Astrocyte of the spinal cord (primary cell): ENCODE measurements at regions not wholly inside any gene's neighbourhood (a gene's known extent, or its start where the extent isn't known, plus 50 kb on each side); places are given as distances from the start of the nearest gene placed in this dataset.
A peak's percentile ranks its signal among the peaks of the same experiment; 100 is the strongest.

Experiments used
- DNase-seq: peaks from one replicate; pipeline ENCODE4 v3.0.0; 2011; ENCODE audit warnings: low read depth, low spot score
- H3K4me3 ChIP-seq: 2 replicates; pipeline ENCODE4 v1.5.1; 2011; ENCODE audit warnings: low read depth, mild to moderate bottlenecking, low read length, moderate library complexity
- CTCF ChIP-seq: IDR thresholded peaks from 2 replicates; pipeline ENCODE4 v1.5.1; 2012; ENCODE audit warnings: low read depth, mild to moderate bottlenecking, low read length, inconsistent platforms
- in situ Hi-C: cut with HindIII; loops from 2 replicates; pipeline ENCODE4 v1.10.0; 2017; ENCODE audit warnings: low sequenced_read_pairs

GRCh38 chr1:99098589-99098988, 93.9 kb upstream of the PLPPR5 start:
- no peak for DNase-seq
- no peak for TF ChIP-seq CTCF
- no peak overlapping the region for H3K4me3 ChIP-seq
- in situ Hi-C loops, result no loop called here

GRCh38 chr1:99106274-99106673, 101.6 kb upstream of the PLPPR5 start:
- no peak overlapping the region for H3K4me3 ChIP-seq
- in situ Hi-C loops, result no loop called here
- no peak for DNase-seq
- no peak for TF ChIP-seq CTCF

- H3K4me3 ChIP-seq, result no peak overlapping the region
- no peak for TF ChIP-seq CTCF
- DNase-seq, result no peak
- in situ Hi-C loops, result no loop called here
Measured at GRCh38 chr1:99107680-99108079, 103.0 kb upstream of the PLPPR5 start.

GRCh38 chr1:99110140-99111041, 105.7 kb upstream of the PLPPR5 start:
- DNase-seq, result no peak
- no peak overlapping the region for H3K4me3 ChIP-seq
- in situ Hi-C loops, result no loop called here
- TF ChIP-seq CTCF, result no peak

GRCh38 chr1:99115231-99115630, 110.6 kb upstream of the PLPPR5 start:
- no peak for DNase-seq
- TF ChIP-seq CTCF, result no peak
- in situ Hi-C loops, result no loop called here
- H3K4me3 ChIP-seq, result no peak overlapping the region

GRCh38 chr1:99119188-99119587, 114.5 kb upstream of the PLPPR5 start:
- in situ Hi-C loops, result no loop called here
- no peak overlapping the region for H3K4me3 ChIP-seq
- no peak for TF ChIP-seq CTCF
- DNase-seq, result peak; percentile 1
